ENCODE measurements at regions not wholly inside any gene's neighbourhood (a gene's known extent, or its start where the extent isn't known, plus 50 kb on each side); places are given as distances from the start of the nearest gene placed in this dataset.
A peak's percentile ranks its signal among the peaks of the same experiment; 100 is the strongest.

GRCh38 chr18:25915907-25916306 lies 174.5 kb downstream of the SS18 start:
- Mint-ChIP-seq H3K9me3 (no peaks in the 10 kb centered on the region), H3K36me3 (ENCODE audit: low read depth) (no peaks in the 10 kb centered on the region), H3K4me3 (no peak overlapping the region), H3K4me1 (no peaks in the 10 kb centered on the region), H3K27ac (no peak overlapping the region), H3K27me3 (ENCODE audit: insufficient read depth, low read depth, poor library complexity) (peaks cover 2% of the 10 kb centered on the region)
- Histone ChIP-seq H3K27me3 (ENCODE audit: insufficient read depth) (no peaks in the 10 kb centered on the region), H3K27ac (ENCODE audit: low read depth) (no peak overlapping the region), H3K9me2 (ENCODE audit: insufficient read depth) (peaks cover 5% of the 10 kb centered on the region; the same call in 1 of the 2 replicates), H3K4me2 (no peak overlapping the region), H3K4me3 (no peak overlapping the region), H3K4me1 (ENCODE audit: insufficient read depth) (no peaks in the 10 kb centered on the region), H4K20me1 (replicated peaks; ENCODE audit: insufficient read depth) (no peaks in the 10 kb centered on the region), H3K79me2 (replicated peaks; ENCODE audit: insufficient read depth) (no peaks in the 10 kb centered on the region), H3K36me3 (ENCODE audit: insufficient read depth) (no peaks in the 10 kb centered on the region), H2AFZ (no peak overlapping the region), H3F3A (replicated peaks; ENCODE audit: low read depth) (no peaks in the 10 kb centered on the region)
- DNase-seq (ENCODE audit: low spot score) (peak; percentile 41), ATAC-seq (no peak)
- no peak for TF ChIP-seq POLR2AphosphoS5 (IDR thresholded peaks at IDR 0.05; ENCODE audit: low read depth)
- peak; percentile 18 to 54; a peak in 3 of 4 replicates for TF ChIP-seq CTCF (conservative IDR thresholded peaks at IDR 0.05; ENCODE audit: low read depth in 2 of 2)

- no peaks in the 10 kb centered on the region for H3K4me1 ChIP-seq (ENCODE audit: insufficient read depth)
- H3K27ac Mint-ChIP-seq: no peak overlapping the region
- TF ChIP-seq ZNF114 (CRISPR knock-in tag; IDR thresholded peaks at IDR 0.05) (no peak), ETS1 (IDR thresholded peaks at IDR 0.05) (no peak), CREB1 (CRISPR knock-in tag; IDR thresholded peaks at IDR 0.05; ENCODE audit: low read depth) (no peak), STAT1 (IDR thresholded peaks at IDR 0.05; ENCODE audit: unreplicated experiment) (no peak), NANOG (IDR thresholded peaks at IDR 0.05; ENCODE audit: borderline replicate concordance) (no peak), EZH2phosphoT487 (IDR thresholded peaks at IDR 0.05; ENCODE audit: unreplicated experiment) (no peak), CTCF (conservative IDR thresholded peaks at IDR 0.05; ENCODE audit: low read depth in 2 of 2) (no peak), ZNF331 (CRISPR knock-in tag; IDR thresholded peaks at IDR 0.05; ENCODE audit: low read depth) (no peak), JUNB (IDR thresholded peaks at IDR 0.05; ENCODE audit: unreplicated experiment) (no peak), EZH2 (IDR thresholded peaks at IDR 0.05; ENCODE audit: low read depth, unreplicated experiment) (no peak), POLR2AphosphoS5 (IDR thresholded peaks at IDR 0.05; ENCODE audit: low read depth) (no peak), REST (IDR thresholded peaks at IDR 0.05; ENCODE audit: unreplicated experiment) (no peak)
Observed at GRCh38 chr18:25898965-25899364, 191.4 kb downstream of the SS18 start.

More at GRCh38 chr18:25898965-25899364, 191.4 kb downstream of the SS18 start:
- no peaks in the 10 kb centered on the region; the same call in 2 of the 3 replicates for H3K4me1 Mint-ChIP-seq
- Histone ChIP-seq H4K20me1 (replicated peaks; ENCODE audit: insufficient read depth) (no peaks in the 10 kb centered on the region), H3K27ac (ENCODE audit: low read depth) (no peak overlapping the region), H3K27me3 (ENCODE audit: insufficient read depth) (no peaks in the 10 kb centered on the region), H3K36me3 (ENCODE audit: insufficient read depth) (no peaks in the 10 kb centered on the region), H3K79me2 (replicated peaks; ENCODE audit: insufficient read depth) (no peaks in the 10 kb centered on the region), H2AFZ (no peak overlapping the region), H3K4me2 (no peak overlapping the region), H3K9me2 (ENCODE audit: insufficient read depth) (0 out of 2 replicates have a peak, but pooled peaks cover 4% of the 10 kb centered on the region), H3F3A (replicated peaks; ENCODE audit: low read depth) (no peaks in the 10 kb centered on the region), H3K4me3 (no peak overlapping the region)
- ATAC-seq (no peak), DNase-seq (ENCODE audit: low spot score) (no peak)
- H3K9me3 Mint-ChIP-seq: no peaks in the 10 kb centered on the region; the same call in 1 of the 3 replicates
- H3K36me3 Mint-ChIP-seq (ENCODE audit: low read depth): no peaks in the 10 kb centered on the region
- peaks cover 3% of the 10 kb centered on the region for H3K27me3 Mint-ChIP-seq (ENCODE audit: insufficient read depth, low read depth, poor library complexity)
- no peak overlapping the region for H3K4me3 Mint-ChIP-seq

All from GM23338 (cell line).